HL-60 (cell line): ENCODE measurements at regions not wholly inside any gene's neighbourhood (a gene's known extent, or its start where the extent isn't known, plus 50 kb on each side); places are given as distances from the start of the nearest gene placed in this dataset.

ENCODE experiments used
- CTCF ChIP-seq: IDR thresholded peaks from one replicate; pipeline ENCODE4 v1.5.1; 2011; ENCODE audit warnings: low read length, control low read depth, inconsistent platforms; ENCODE audit not compliant: insufficient read depth
- GABPA ChIP-seq: IDR thresholded peaks from 2 replicates; pipeline ENCODE4 v1.6.1; 2012; ENCODE audit warnings: low read depth
- POLR2AphosphoS5 ChIP-seq: IDR thresholded peaks from 2 replicates; pipeline ENCODE4 v1.6.1; 2012; ENCODE audit warnings: low read depth

- TF ChIP-seq CTCF (no peak), GABPA (no peak), POLR2AphosphoS5 (no peak)
These were observed 85.8 kb upstream of the RASGRP1 start for GRCh38 chr15:38650384-38650783.
